Heart left ventricle (tissue), 13 donors: ENCODE measurements at regions not wholly inside any gene's neighbourhood (a gene's known extent, or its start where the extent isn't known, plus 50 kb on each side); places are given as distances from the start of the nearest gene placed in this dataset.

ENCODE experiments used
- CTCF ChIP-seq, 12 donors: fragments of 200-600 bp; sonication (generic) in 4 of 12; IDR thresholded peaks; one replicate each; pipeline versions ENCODE4 v1.5.0 to v1.8.0; 2018 to 2022; ENCODE audit warnings: antibody characterized with exemption in 12 of 12, mild to moderate bottlenecking in 5 of 12
- POLR2A ChIP-seq, 2 donors: fragments of 450-650 bp; IDR thresholded peaks; one replicate each; pipeline ENCODE4 v1.6.1; 2017; ENCODE audit warnings: antibody characterized with exemption in 2 of 2, mild to moderate bottlenecking in 2 of 2, moderate library complexity in 2 of 2
- donor health status: ischemic (EF 13 %, LVEDD 7.1; RV severe dilation, severe dysfunction).
- donor health status: DM: no; HTN: yes; CAD: no.
- donor health status: DM: no; HTN: no; CAD: no.
- donor health status: ischemic (EF 25% LVEDD 6.9; RV normal size, moderate dysfunction).
- donor health status: ischemic (EF 25% LVEDD 5.7; RV mildly dilated, moderate dysfunction).
- donor health status: ischemic (EF 35%, LVEDD 5.7; RV mildly dilated, moderate dysfunction).
- donor health status: nonischemic (EF 11% LVEDD 7.7; RV severe dilation, severe dysfunction).
- donor health status: DM: yes; HTN: yes; CAD: no.
- donor health status: PGD.
- donor health status: ischemic (EF 29% LVEDD 5.4; RV normal size, mild dysfunction).
- donor health status: nonischemic (EF 23%, LVEDD 6.1; RV moderate dilation, normal function).

DNA sequence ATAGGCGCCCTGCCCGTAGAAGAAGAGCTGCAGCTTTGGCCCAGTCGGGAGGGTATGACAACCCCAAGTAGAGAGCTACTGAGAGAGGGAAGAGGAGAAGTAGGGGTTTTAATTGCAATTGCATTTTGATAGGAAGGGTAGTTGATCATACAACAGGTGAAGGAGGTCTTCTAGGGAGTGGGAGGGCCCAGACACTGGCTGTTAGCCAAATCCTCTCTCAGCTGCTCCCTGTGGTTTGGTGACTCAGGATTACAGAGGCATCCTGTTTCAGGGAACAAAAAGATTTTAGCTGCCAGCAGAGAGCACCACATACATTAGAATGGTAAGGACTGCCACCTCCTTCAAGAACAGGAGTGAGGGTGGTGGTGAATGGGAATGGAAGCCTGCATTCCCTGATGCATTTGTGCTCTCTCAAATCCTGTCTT, 408.9 kb upstream of the THBS1 start:
- TF ChIP-seq CTCF (IDR thresholded peaks at IDR 0.05): peak; percentile 16 to 61 (median 42)
- TF ChIP-seq POLR2A (IDR thresholded peaks at IDR 0.05): no peak
